GM19395 (cell line): ENCODE measurements at regions not wholly inside any gene's neighbourhood (a gene's known extent, or its start where the extent isn't known, plus 50 kb on each side); places are given as distances from the start of the nearest gene placed in this dataset.
A peak's percentile ranks its signal among the peaks of the same experiment; 100 is the strongest.
"Not testable (repeated sequence)": the region's sequence is repeated elsewhere in the genome, so short reads cannot be mapped to it uniquely, and the experiment has no call there.

Experiments
- ATAC-seq: cut with Tn5 transposase; IDR thresholded peaks from one replicate; pipeline ENCODE4 v1.9.1; 2021; ENCODE audit warnings: mild to moderate bottlenecking, moderate library complexity; ENCODE audit not compliant: unreplicated experiment

- no peak for ATAC-seq
Measured at GRCh38 chr11:42925916-42926315, 385.9 kb upstream of the API5 start.

DNA sequence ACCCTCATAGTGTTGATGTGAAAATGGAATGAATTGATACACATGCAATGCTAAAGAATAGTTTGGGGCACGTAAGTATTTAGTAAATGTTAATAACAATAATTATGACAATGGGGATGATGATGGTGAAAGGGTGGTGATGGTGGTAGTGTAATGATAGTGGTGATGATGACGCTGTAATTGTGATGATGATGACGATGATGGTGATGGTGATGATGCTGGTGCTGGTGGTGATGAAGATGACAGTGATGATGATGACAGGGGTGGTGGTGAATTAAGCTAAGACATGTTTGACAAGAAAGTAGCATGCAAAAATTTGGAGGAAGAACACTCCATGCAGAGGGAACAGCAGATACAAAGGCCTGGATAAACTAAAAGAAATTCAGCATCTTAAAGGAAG is 364.4 kb upstream of the API5 start:
- ATAC-seq, result no peak

DNA sequence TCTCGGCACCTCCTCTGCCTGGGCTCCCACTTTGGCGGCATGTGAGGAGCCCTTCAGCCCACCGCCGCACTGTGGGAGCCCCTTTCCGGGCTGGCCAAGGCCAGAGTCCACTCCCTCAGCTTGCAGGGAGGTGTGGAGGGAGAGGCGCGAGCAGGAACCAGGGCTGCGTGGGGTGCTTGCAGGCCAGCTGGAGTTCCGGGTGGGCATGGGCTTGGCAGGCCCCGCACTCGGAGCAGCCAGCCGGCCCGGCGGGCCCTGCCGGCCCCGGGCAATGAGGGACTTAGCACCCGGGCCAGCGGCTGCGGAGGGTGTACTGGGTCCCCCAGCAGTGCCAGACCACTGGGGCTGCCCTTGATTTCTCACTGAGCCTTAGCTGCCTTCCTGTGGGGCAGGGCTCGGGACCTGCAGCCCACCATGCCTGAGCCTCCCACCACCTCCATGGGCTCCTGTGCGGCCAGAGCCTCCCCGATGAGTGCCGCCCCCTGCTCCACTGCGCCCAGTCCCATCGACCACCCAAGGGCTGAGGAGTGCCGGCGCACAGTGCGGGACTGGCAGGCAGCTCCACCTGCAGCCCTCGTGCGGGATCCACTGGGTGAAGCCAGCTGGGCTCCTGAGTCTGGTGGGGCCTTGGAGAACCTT is 361.9 kb upstream of the API5 start:
- ATAC-seq, result not testable (repeated sequence)

GRCh38 chr11:42951266-42951665 is 360.5 kb upstream of the API5 start:
- ATAC-seq, result no peak

GRCh38 chr11:42957831-42958230 is 354.0 kb upstream of the API5 start:
- ATAC-seq, result no peak

GRCh38 chr11:42958635-42959034 is 353.2 kb upstream of the API5 start:
- no peak for ATAC-seq

DNA sequence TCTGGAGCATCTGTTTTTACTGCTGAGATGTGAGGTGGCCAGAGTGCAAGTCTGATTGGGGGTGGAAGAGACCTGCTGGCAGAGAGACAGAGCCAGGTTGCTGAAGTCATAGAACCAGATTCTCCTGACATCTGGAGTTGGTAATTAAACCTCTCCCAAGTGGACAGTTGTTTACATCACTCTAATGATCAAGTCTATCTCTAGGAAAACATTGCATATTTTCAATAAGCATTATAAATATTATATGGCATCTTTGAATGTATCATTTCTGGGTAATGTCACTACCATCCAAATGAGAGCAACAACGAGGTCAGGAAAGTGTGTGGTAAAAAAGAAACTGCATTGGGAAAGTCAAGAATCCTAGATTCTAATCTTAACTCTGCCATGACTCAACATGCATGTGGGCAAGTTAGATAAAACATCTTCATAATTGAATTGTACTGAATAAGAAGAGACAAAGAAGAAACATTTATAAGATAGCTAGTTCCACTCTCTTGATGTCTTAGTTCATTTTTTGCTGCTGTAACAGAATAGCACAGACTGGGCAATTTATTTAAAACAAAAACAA is 351.2 kb upstream of the API5 start:
- no peak for ATAC-seq

- no peak for ATAC-seq
Measured at GRCh38 chr11:42967653-42968052, 344.1 kb upstream of the API5 start.

DNA sequence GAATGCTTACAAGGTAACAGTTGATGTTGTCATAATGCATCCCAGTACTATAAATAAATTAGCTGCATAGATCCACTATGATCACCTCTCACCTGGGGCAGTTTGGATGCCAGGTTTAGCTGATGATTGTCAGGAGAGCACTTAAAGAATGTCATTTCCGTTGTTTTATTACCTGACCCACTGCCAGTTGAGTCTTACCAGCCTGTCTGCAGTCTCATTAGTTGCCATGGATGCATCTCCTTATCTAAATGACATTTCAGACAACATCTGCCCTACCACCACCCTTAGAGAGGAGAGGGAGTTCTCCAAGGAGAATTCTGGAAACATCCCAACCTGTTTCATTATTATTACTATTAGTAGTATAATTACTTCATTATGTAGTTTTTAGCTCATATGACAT is 339.1 kb upstream of the API5 start:
- ATAC-seq, result no peak

DNA sequence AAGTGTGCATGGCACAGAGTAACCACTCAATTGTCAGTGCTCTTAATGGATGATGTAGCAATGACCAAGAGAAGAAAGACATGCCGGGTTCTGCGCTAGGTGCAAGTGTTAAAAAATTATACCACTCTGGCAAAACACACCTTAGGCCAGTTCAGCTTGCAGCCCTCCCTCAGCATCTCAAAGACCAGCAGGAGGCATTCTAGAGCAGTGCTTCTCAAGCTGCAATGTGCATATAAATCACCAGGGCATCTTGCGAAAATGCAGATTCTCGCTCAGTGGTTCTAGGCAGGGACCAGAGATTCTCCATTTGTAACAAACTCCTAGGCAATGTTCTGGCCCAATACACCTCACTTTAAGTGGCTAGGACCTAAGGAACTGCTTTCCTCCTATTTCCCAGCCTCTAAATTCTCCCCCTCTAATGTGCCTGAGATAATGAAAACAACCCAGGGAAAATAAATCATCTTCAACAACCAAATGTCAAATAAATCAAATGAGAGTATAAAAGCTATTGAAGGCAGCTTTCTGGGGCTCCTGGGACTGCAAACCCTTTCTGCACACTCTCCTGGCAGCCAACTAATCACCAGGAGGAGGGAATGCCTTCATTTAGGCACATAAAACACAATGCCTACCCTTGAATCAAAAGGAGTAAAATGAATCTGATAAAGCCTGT is 337.2 kb upstream of the API5 start:
- no peak for ATAC-seq

DNA sequence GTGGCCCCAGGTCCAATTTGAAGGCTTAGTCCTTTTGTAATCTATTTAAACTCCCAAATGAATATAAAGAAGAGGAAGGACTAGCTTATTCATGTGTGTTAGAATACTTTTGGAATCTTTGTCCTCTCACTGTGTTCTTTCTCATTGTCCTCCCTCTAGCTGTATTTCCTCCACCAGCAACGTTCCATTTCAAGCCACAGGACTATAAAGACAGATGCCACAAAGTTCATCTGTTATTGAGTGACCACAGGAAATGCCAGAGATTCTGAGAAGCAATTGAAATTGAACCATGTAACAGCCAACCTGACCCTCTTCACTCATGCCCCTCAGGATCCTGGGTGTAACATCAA is 336.6 kb upstream of the API5 start:
- no peak for ATAC-seq

GRCh38 chr11:42976636-42977217 is 335.1 kb upstream of the API5 start:
- ATAC-seq, result no peak

DNA sequence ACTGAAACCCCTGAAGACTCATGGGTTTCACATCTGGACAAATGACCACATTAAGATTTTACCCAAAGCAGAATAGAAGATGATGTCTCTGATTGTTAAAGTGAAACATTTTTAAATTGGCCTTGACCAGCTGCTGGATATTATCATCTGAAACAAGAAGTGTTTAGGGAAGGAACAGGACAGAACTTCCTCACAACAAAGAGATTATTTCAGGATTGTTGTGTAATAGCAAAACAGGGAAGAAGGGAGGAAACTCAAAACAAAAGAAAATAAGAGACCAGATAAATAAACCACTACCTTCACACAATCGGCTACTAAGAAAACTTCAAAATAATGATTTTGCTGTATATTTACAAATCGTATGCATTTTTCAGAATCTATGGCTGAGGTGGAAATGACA is 319.2 kb upstream of the API5 start:
- ATAC-seq, result no peak

DNA sequence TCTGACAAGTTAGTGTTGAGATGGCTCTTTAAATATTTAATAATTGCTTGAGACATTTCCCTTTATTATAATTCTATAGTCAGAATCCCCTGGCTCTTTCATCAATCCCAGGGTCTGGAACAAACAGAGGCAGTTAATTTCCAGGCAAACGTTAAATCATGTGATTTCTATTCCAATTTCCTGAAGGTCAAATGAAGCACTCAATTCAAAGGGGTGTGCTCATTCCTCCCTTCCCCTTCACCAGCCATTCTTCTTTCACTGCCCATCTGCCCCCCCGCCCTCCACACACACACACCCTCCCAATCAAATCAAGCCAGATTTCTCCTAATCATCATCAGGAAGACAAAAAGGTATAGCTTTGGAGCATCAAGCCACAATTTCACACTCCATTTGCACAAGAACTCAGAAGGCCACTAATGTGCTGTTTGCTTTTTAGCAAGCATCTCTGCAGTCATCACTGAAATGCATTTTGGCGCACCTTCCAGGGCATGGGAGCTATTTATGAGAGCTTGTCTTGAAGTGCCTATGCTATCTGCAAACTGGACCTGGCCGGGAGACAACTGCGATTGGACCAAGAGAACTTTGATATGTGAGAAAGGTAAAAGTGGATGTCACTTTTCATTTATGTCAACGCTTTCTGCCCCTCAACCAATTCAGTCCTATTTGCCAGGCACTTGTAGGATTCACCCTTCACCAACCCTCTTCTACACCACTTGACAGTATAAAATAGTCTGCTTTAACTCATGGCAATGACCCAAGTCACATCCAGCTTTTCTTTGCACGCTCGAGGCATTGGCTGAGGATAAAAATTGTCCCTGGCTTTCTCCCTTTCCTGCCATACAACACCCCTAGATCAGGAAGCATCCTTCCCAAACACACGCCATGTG is 315.1 kb upstream of the API5 start:
- ATAC-seq, result no peak

DNA sequence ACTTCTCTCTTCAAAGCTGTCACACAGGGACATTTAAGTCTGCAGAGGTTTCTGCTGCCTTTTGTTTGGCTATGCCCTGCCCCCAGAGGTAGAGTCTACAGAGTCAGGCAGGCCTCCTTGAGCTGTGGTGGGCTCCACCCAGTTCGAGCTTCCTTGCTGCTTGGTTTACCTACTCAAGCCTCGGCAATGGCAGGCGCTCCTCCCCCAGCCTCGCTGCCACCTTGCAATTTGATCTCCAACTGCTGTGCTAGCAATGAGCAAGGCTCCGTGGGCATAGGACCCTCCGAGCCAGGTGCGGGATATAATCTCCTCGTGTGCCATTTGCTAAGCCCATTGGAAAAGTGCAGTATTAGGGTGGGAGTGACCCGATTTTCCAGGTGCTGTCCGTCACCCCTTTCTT is 306.9 kb upstream of the API5 start:
- not testable (repeated sequence) for ATAC-seq

- ATAC-seq, result no peak
Measured at GRCh38 chr11:43010042-43010441, 301.8 kb upstream of the API5 start.

DNA sequence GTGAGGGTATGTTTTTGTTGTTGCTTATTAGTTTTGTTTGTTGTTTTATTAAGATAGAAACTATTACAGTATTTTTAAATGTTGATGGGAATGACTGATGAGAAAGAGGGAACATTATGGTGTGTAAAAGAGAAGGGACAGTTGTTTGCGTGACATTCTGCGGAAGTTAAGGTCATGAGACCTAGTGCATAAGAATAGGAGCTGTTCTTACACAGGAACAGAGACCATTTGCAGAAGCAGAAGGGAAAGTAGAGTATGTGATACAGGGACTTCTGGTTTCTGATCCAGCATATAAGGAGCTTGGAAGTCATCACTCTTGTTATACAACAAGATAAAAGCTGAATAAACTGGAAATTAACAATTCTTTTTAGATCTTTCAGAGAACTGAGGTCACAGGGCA is 299.2 kb upstream of the API5 start:
- no peak for ATAC-seq

GRCh38 chr11:43021466-43021865 is 290.3 kb upstream of the API5 start:
- peak; percentile 83 for ATAC-seq

DNA sequence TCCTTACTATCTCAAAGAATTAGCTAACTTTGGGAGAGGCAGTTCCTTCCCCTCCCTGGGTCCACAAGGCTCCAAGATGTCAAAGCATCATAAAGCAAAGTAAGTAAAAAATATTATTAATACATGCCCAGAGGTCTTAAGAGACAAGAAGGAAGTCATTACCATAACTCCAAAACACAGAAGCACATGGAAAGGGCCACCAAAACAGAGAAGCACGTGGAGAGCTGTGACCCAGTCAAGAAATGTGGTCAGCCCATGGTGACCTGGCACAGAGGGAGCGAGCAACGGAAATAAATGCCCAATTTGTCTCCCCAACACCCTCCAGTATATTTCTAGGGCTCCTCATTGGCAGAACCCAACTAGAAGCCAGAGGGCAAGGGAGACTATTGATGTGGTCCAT is 277.5 kb upstream of the API5 start:
- no peak for ATAC-seq

DNA sequence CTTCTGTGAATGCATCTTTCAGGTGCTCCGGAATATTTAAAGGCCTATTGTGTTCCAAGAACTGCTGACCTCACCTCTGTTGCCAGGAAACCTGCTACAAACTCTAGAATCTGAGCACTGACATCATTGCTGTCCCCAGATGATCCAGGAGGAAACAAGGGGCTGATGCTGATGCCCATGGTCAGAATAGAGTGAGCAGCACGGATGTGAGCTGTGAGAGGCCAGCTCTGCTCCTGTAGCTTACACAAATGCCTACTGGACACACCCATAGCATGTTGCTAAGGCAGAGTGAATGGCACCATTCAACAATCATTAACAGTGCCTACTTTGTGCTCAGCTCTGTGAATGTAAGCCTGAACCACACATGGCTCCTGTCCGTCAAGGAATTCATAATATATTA is 276.7 kb upstream of the API5 start:
- ATAC-seq, result no peak

- no peak for ATAC-seq
Measured at GRCh38 chr11:43053638-43054412, 258.0 kb upstream of the API5 start.
